Astrocyte (in vitro differentiated cells and primary cell): ENCODE measurements at regions not wholly inside any gene's neighbourhood (a gene's known extent, or its start where the extent isn't known, plus 50 kb on each side); places are given as distances from the start of the nearest gene placed in this dataset.
A peak's percentile ranks its signal among the peaks of the same experiment; 100 is the strongest.

Experiments used
- DNase-seq: peaks from one replicate; pipeline ENCODE4 v3.0.0-alpha.2; 2010; ENCODE audit warnings: low read depth
- FAIRE-seq: peaks from 2 replicates; lab custom pipeline; 2011; peaks lifted over from hg19 to GRCh38; lab: Jason Lieb, UNC
- H2AFZ ChIP-seq: 2 replicates; pipeline ENCODE4 v1.6.0; 2012; ENCODE audit warnings: low read depth, low read length, inconsistent platforms
- H3K27ac ChIP-seq: 2 replicates; pipeline ENCODE4 v1.5.1; 2011; ENCODE audit warnings: low read depth, low read length, inconsistent platforms
- H3K27me3 ChIP-seq: 2 replicates; pipeline ENCODE4 v1.6.0; 2011; ENCODE audit warnings: low read length, inconsistent platforms; ENCODE audit not compliant: insufficient read depth
- H3K36me3 ChIP-seq: 2 replicates; pipeline ENCODE4 v1.5.1; 2011; ENCODE audit warnings: low read length, inconsistent platforms; ENCODE audit not compliant: insufficient read depth
- H3K4me1 ChIP-seq: 2 replicates; pipeline ENCODE4 v1.5.1; 2011; ENCODE audit warnings: low read length, inconsistent platforms; ENCODE audit not compliant: insufficient read depth
- H3K4me2 ChIP-seq: 2 replicates; pipeline ENCODE4 v1.6.0; 2012; ENCODE audit warnings: low read length, inconsistent platforms
- H3K4me3 ChIP-seq: 2 replicates; pipeline ENCODE4 v1.5.1; 2011; ENCODE audit warnings: low read depth, mild to moderate bottlenecking, low read length, inconsistent platforms; ENCODE audit not compliant: insufficient read depth
- H3K79me2 ChIP-seq: 2 replicates; pipeline ENCODE4 v1.6.0; 2012; ENCODE audit warnings: mild to moderate bottlenecking, low read length, inconsistent platforms; ENCODE audit not compliant: insufficient read depth
- H3K9ac ChIP-seq: 2 replicates; pipeline ENCODE4 v1.6.0; 2012; ENCODE audit warnings: mild to moderate bottlenecking, low read length, inconsistent platforms
- H3K9me3 ChIP-seq: 2 replicates; pipeline ENCODE4 v1.5.1; 2012; ENCODE audit warnings: low read depth, mild to moderate bottlenecking, low read length, inconsistent platforms; ENCODE audit not compliant: insufficient read depth
- H4K20me1 ChIP-seq: 2 replicates; pipeline ENCODE4 v1.6.0; 2012; ENCODE audit warnings: low read length, inconsistent platforms; ENCODE audit not compliant: insufficient read depth
- H3K27ac Mint-ChIP-seq: one replicate; pipeline ENCODE4 v1.8.0; 2021; ENCODE audit warnings: mild to moderate bottlenecking, mixed read lengths; ENCODE audit not compliant: unreplicated experiment
- H3K27me3 Mint-ChIP-seq: one replicate; pipeline ENCODE4 v1.8.0; 2021; ENCODE audit warnings: low read depth, mixed read lengths; ENCODE audit not compliant: unreplicated experiment
- H3K36me3 Mint-ChIP-seq: one replicate; pipeline ENCODE4 v1.8.0; 2021; ENCODE audit warnings: low read depth, mixed read lengths; ENCODE audit not compliant: unreplicated experiment
- H3K4me1 Mint-ChIP-seq: one replicate; pipeline ENCODE4 v1.8.0; 2021; ENCODE audit warnings: low read depth, mixed read lengths; ENCODE audit not compliant: unreplicated experiment
- H3K4me3 Mint-ChIP-seq: one replicate; pipeline ENCODE4 v1.8.0; 2021; ENCODE audit warnings: mild to moderate bottlenecking, moderate library complexity, mixed read lengths; ENCODE audit not compliant: unreplicated experiment
- H3K9me3 Mint-ChIP-seq: one replicate; pipeline ENCODE4 v1.8.0; 2021; ENCODE audit warnings: mild to moderate bottlenecking, mixed read lengths; ENCODE audit not compliant: unreplicated experiment
- CTCF ChIP-seq: IDR thresholded peaks from 2 replicates; pipeline ENCODE4 v1.5.1; 2011; ENCODE audit warnings: low read depth, mild to moderate bottlenecking, inconsistent platforms, low read length, moderate library complexity; ENCODE audit not compliant: insufficient read depth
- EZH2 ChIP-seq: IDR thresholded peaks from 2 replicates; pipeline ENCODE4 v1.6.1; 2012; ENCODE audit warnings: mild to moderate bottlenecking, low read length, inconsistent platforms; ENCODE audit not compliant: insufficient read depth

GRCh38 chr10:130492266-130492934, 356.2 kb downstream of the GLRX3 start:
- no peaks in the 10 kb centered on the region for H3K4me1 ChIP-seq
- no peak for DNase-seq
- TF ChIP-seq CTCF (no peak), EZH2 (no peak)
- no peaks in the 10 kb centered on the region for H3K79me2 ChIP-seq
- no peaks in the 10 kb centered on the region for H3K27me3 ChIP-seq
- H3K27me3 Mint-ChIP-seq: no peaks in the 10 kb centered on the region
- H3K4me3 Mint-ChIP-seq: no peak overlapping the region
- H3K9ac ChIP-seq: no peak overlapping the region
- H2AFZ ChIP-seq: no peak overlapping the region
- no peaks in the 10 kb centered on the region for H3K36me3 Mint-ChIP-seq
- H3K27ac Mint-ChIP-seq: peak overlapping the region; percentile 26
- no peak overlapping the region for H3K4me2 ChIP-seq
- FAIRE-seq: no peak
- H3K9me3 ChIP-seq: peaks cover 24% of the 10 kb centered on the region
- H3K9me3 Mint-ChIP-seq: peaks cover 20% of the 10 kb centered on the region
- no peaks in the 10 kb centered on the region for H3K4me1 Mint-ChIP-seq
- H3K36me3 ChIP-seq: no peaks in the 10 kb centered on the region
- no peak overlapping the region for H3K27ac ChIP-seq
- no peaks in the 10 kb centered on the region for H4K20me1 ChIP-seq
- H3K4me3 ChIP-seq: no peak overlapping the region

- DNase-seq (no peak), FAIRE-seq (no peak)
- Histone ChIP-seq H3K79me2 (no peaks in the 10 kb centered on the region), H3K4me2 (no peak overlapping the region), H3K27me3 (no peaks in the 10 kb centered on the region), H3K9ac (no peak overlapping the region), H3K27ac (no peak overlapping the region), H3K9me3 (peaks cover 28% of the 10 kb centered on the region), H3K4me3 (no peak overlapping the region), H3K36me3 (no peaks in the 10 kb centered on the region), H4K20me1 (no peaks in the 10 kb centered on the region), H3K4me1 (no peaks in the 10 kb centered on the region), H2AFZ (no peak overlapping the region)
- H3K4me1 Mint-ChIP-seq: no peaks in the 10 kb centered on the region
- H3K9me3 Mint-ChIP-seq: peaks cover 20% of the 10 kb centered on the region
- no peak overlapping the region for H3K4me3 Mint-ChIP-seq
- H3K27ac Mint-ChIP-seq: no peak overlapping the region
- TF ChIP-seq EZH2: no peak
- no peak for TF ChIP-seq CTCF
- H3K27me3 Mint-ChIP-seq: no peaks in the 10 kb centered on the region
- no peaks in the 10 kb centered on the region for H3K36me3 Mint-ChIP-seq
Observed at GRCh38 chr10:130493021-130493420, 356.8 kb downstream of the GLRX3 start.

- H3K9ac ChIP-seq: no peak overlapping the region
- Mint-ChIP-seq H3K36me3 (no peaks in the 10 kb centered on the region), H3K9me3 (peaks cover 23% of the 10 kb centered on the region), H3K4me3 (no peak overlapping the region), H3K27ac (no peak overlapping the region), H3K27me3 (no peaks in the 10 kb centered on the region), H3K4me1 (no peaks in the 10 kb centered on the region)
- H3K27ac ChIP-seq: no peak overlapping the region
- peaks cover 30% of the 10 kb centered on the region for H3K9me3 ChIP-seq
- H3K4me3 ChIP-seq: no peak overlapping the region
- no peak overlapping the region for H3K4me2 ChIP-seq
- no peak overlapping the region for H2AFZ ChIP-seq
- no peaks in the 10 kb centered on the region for H4K20me1 ChIP-seq
- no peak for DNase-seq
- TF ChIP-seq EZH2: no peak
- no peak for TF ChIP-seq CTCF
- no peaks in the 10 kb centered on the region for H3K79me2 ChIP-seq
- FAIRE-seq: no peak
- no peaks in the 10 kb centered on the region for H3K36me3 ChIP-seq
- no peaks in the 10 kb centered on the region for H3K4me1 ChIP-seq
- no peaks in the 10 kb centered on the region for H3K27me3 ChIP-seq
Observed at GRCh38 chr10:130493446-130494145, 357.4 kb downstream of the GLRX3 start.
